NK-92 treated with Interleukin-12 subunit alpha and Interleukin-12 subunit beta, amount 100 ng/mL, for 24 hours (cell line): ENCODE measurements at regions not wholly inside any gene's neighbourhood (a gene's known extent, or its start where the extent isn't known, plus 50 kb on each side); places are given as distances from the start of the nearest gene placed in this dataset.
"Not testable (repeated sequence)": the region's sequence is repeated elsewhere in the genome, so short reads cannot be mapped to it uniquely, and the experiment has no call there.

Experiments
- DNase-seq: peaks from one replicate; lab custom pipeline; 2025; lab: John Stamatoyannopoulos, UW

DNA sequence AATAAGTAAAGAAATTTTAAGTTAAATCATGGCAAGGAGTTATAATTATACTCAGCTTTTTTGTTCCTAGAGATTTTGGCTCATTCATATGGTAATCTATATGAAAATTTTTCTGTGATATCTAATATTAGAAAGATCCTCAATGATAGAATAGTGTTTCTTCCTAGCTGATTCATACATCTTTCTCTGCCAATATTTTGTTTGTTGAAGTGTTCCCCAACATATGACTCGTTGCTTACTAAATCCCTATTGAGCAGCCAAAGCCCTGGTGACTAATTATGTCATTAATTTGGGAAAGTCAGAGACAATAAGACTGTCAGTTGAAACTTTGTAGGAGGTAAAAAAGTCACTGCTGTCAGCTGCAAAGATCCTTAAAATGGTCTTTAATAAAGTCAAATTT is 1348.5 kb upstream of the CDH18 start:
- DNase-seq = not testable (repeated sequence)

GRCh38 chr5:21315376-21315775 is 1327.4 kb upstream of the CDH18 start:
- not testable (repeated sequence) for DNase-seq

DNA sequence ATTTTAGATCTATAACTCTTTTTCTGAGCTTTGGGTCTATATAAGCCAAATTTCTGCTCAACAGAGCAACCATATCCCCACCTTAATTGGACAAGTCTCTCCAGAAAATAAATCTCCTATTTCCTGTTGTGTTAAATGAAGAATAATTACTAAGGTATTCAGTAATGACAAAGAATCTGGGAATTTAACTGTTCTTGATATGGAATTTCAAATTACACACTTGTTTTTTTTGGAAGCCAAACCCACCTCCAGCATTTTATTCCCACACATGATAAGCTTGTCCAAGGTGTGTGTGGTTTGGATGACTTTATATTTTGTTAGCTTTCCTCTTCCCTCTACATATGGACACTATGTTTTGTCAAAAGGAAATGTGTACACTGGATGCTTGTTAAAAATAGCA is 1313.2 kb upstream of the CDH18 start:
- DNase-seq = not testable (repeated sequence)

DNA sequence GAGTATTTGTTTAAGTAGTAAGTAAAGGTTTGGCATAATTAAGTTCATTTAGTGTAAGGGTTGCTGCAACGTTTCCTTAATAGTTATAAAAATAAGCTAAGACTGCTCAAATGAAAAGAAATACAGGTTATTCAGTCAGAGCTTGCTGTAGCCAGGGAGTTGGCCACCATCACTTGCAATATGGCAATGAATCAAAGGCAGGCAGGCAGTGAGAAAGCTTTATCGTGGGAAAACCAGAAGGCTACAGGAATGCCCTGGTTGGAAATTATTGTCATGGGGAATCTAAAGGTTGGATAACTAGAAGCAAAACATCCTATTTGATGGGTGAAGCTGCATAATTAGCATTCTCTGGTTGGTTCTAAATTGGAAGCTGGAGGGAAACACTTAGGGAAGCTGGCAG is 1286.4 kb upstream of the CDH18 start:
- not testable (repeated sequence) for DNase-seq

DNA sequence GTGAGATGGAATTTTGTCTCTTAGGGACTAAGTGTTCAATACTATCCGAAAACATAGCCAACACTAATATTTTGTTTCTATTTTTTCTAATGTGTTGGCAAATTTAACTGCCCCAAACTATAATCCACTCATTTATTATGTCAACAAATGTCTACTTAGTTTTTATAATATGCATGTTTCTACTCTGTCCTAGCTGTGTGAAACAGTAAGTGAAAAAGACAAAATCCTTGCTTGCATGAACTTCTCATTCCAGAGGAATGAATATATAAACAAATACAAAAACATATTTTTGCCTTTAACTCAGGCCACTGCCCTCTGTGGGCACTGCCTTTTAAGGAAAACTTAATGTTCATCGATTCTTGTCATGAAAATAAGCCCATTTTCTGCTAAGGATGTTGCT is 1275.4 kb upstream of the CDH18 start:
- no peak for DNase-seq

DNA sequence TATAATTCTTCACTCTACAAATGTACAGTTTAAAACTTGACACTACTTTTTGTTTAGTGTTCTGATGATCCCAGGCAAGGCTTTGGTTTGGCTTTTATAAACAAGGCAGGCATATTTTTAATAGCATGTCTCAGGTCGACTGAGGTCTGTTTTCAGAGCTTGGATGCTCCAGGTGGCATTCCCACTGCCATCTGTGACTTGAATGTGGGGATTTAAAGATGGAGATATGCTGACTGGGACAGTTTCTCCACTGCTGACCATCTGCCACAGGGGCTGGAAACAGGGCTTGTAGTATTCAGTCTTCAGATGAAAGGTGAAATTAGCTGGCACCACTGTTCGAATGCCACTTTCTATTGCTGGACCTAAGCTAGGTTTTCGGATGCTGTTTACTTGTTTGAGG is 1266.2 kb upstream of the CDH18 start:
- no peak for DNase-seq

DNA sequence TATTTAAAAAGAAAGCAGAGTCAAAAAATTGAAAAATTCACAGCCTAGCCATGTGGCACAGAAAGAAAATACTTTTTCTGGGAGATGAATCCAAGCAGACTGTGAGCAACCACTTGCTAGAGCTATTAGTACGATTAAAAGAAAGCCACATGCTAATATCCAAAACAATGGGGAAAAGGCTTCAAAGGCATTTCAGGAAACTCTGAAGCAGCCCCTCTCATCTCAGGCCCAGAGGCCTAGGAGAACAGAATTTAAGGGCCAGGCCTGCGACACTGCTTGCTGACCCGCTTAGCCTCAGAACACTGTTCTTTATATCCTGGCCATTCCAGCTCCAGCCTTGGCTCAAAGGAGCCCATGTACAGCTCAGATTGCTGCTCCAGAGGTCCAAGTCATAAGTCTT is 1257.0 kb upstream of the CDH18 start:
- DNase-seq = no peak

DNA sequence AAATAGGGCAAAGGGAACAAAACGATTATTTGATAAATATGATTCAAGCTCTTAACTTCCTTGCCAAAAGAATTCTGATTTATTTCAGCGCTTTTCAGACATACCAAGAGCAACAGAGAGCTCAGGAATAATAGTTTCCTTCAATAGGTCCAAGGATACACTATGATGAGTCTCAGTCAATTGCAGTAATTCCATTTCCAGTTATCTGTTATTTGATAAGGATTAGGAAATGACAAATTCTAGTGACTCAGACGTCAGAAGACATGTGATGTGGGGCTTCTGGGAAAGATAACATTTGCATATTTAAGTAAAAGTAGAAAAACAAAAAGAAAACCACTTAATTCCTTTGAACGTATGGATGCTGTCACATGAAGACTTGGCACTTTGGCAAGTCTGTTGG is 1250.8 kb upstream of the CDH18 start:
- DNase-seq = no peak

- DNase-seq = no peak
Observed at GRCh38 chr5:21237461-21237860, 1249.5 kb upstream of the CDH18 start.

GRCh38 chr5:21236971-21237427 is 1249.0 kb upstream of the CDH18 start:
- no peak for DNase-seq

- no peak for DNase-seq
Observed at GRCh38 chr5:21236104-21236503, 1248.1 kb upstream of the CDH18 start.

DNA sequence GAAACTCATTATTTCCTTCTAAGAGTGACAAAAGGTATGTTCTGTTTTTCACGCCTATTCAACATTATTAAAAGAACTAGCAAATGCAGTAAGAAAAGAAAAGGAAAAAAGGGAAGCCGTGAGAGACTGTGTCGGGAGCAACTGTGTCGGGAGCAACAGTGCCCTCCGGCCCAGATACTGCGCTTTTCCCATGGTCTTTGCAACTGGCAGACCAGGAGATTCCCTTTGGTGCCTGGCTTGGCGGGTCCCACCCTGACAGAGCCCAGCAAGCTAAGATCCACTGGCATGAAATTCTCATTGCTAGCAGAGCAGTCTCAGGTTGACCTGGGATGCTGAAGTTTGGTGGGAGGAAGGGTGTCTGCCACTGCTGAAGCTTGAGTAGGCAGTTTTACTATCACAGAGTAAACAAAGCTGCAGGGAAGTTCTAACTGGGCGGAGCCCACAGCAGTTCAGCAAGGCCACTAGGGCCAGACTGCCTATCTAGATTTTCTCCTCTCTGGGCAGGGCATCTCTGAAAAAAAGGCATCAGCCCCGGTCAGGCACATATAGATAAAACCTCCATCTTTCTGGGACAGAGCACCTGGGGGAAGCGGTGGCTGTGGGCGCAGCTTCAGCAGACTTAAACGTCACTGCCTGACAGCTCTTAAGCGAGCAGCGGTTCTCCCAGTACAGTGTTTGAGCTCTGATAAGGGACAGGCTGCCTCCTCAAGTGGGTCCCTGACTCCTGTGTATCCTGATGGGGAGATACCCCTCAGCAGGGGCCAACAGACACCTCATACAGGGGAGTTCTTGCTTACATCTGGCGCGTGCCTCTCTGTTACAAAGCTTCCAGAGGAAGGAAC is 1237.4 kb upstream of the CDH18 start:
- DNase-seq = no peak

GRCh38 chr5:21221616-21222015 is 1233.6 kb upstream of the CDH18 start:
- no peak for DNase-seq

- no peak for DNase-seq
Observed at GRCh38 chr5:21219966-21220365, 1232.0 kb upstream of the CDH18 start.

DNA sequence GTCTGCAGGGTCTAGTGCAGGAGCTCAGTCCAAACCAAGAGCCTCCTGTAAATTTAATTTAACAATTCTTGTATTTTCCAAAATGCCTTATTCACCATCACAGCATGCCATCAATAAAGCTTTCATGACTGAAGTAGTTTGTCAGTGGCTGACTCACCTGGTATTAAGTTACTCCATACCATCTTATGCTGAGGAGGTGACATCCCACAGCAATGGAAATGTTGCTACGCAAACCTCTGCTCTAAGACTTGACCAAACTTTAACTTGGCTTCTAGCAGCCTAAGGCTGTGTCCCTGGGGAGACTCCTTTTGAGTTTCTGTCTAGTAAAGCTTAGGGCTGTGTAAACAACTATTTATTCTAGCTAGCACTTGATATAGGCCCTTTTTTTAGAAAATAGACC is 1231.3 kb upstream of the CDH18 start:
- DNase-seq = no peak

GRCh38 chr5:21212026-21212425 is 1224.0 kb upstream of the CDH18 start:
- DNase-seq = no peak

- DNase-seq = no peak
Observed at GRCh38 chr5:21209409-21209808, 1221.4 kb upstream of the CDH18 start.

- DNase-seq = no peak
Observed at GRCh38 chr5:21199087-21199486, 1211.1 kb upstream of the CDH18 start.

- DNase-seq = no peak
Observed at GRCh38 chr5:21195145-21195544, 1207.1 kb upstream of the CDH18 start.

- no peak for DNase-seq
Observed at GRCh38 chr5:21185536-21185935, 1197.5 kb upstream of the CDH18 start.

- DNase-seq = no peak
Observed at GRCh38 chr5:21184581-21184980, 1196.6 kb upstream of the CDH18 start.

DNA sequence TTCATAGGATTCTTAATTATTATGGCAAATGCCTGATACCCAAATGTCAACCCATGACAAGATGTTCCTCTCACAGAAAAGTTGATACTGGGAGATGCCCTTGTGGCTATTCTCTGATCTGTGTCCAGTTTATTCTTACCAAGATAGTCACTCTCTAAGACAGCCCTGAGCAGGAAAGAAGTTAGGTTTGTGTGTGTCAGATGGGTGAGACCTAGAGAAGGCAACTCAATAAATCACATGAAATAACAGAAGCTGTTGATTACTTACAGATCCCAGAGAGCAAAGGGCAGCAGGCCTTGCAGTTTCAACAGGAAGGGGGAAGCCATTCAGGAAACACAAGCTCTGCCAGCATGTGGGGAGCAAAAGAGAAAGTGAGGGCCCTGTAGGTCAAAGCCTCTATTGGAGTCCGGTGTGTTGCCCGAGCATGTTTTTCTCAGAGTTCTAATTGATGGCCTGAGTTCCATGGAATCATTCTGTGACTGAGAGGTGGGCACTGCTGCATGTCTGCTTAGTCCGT is 1193.7 kb upstream of the CDH18 start:
- DNase-seq = no peak

DNA sequence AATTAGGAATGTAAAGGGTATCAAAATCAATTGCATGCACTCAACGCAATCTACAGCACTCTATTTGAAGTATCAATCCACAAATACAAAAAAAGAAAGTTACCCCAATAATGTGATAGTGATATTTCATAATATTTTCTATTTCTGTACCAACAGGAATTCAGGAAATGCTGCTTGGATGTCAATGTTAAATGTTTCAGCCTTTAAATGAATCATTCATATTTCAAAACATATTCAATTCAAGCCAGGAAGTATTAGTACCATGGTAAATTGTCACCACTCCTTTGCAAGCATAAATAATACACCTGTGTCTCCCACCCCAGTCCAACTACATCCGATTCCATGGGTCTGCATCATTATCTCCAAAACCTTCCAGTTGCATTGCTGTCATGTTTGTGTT is 1185.5 kb upstream of the CDH18 start:
- no peak for DNase-seq

DNA sequence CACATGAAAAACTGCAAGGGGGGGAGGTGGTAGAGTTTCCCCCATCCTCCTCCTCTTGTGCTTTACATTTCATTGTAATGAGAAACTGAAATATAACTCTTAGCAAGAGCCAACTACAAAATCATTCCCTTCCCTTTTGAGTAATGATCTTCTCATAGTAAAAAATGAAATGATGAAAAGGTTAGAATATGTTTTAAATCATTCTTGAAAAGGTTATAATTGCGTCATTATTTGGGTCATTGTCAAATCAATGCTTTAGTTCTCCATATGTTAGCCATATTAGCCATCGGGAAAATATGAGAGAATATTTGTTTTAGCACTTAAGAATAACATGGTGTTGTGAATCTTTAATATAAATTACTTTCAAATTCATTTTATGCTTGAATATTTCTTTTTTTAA is 1185.0 kb upstream of the CDH18 start:
- no peak for DNase-seq
